Stimulated activated memory B cell treated with anti-CD40 and anti-IgM and Interleukin-4, amounts not matched to agents 10 μg/mL and 1 μg/mL and 100 μg/mL, for 72 hours (primary cell): ENCODE measurements at regions not wholly inside any gene's neighbourhood (a gene's known extent, or its start where the extent isn't known, plus 50 kb on each side); places are given as distances from the start of the nearest gene placed in this dataset.
"Not testable (repeated sequence)": the region's sequence is repeated elsewhere in the genome, so short reads cannot be mapped to it uniquely, and the experiment has no call there.

ENCODE experiments used
- ATAC-seq: fragments of 150-1000 bp; cut with Tn5 transposase; 2 replicates; pipeline ENCODE4 v1.10.0; 2021
- H3K27ac Mint-ChIP-seq: one replicate; pipeline ENCODE4 v1.8.0; 2022; ENCODE audit warnings: mild to moderate bottlenecking, mixed read lengths
- H3K27me3 Mint-ChIP-seq: one replicate; pipeline ENCODE4 v1.8.0; 2022; ENCODE audit warnings: mixed read lengths
- H3K36me3 Mint-ChIP-seq: one replicate; pipeline ENCODE4 v1.8.0; 2022; ENCODE audit warnings: mixed read lengths
- H3K4me1 Mint-ChIP-seq: one replicate; pipeline ENCODE4 v1.8.0; 2022; ENCODE audit warnings: mixed read lengths
- H3K4me3 Mint-ChIP-seq: one replicate; pipeline ENCODE4 v1.8.0; 2022; ENCODE audit warnings: mild to moderate bottlenecking, moderate library complexity, mixed read lengths
- H3K9me3 Mint-ChIP-seq: one replicate; pipeline ENCODE4 v1.8.0; 2022; ENCODE audit warnings: mixed read lengths

DNA sequence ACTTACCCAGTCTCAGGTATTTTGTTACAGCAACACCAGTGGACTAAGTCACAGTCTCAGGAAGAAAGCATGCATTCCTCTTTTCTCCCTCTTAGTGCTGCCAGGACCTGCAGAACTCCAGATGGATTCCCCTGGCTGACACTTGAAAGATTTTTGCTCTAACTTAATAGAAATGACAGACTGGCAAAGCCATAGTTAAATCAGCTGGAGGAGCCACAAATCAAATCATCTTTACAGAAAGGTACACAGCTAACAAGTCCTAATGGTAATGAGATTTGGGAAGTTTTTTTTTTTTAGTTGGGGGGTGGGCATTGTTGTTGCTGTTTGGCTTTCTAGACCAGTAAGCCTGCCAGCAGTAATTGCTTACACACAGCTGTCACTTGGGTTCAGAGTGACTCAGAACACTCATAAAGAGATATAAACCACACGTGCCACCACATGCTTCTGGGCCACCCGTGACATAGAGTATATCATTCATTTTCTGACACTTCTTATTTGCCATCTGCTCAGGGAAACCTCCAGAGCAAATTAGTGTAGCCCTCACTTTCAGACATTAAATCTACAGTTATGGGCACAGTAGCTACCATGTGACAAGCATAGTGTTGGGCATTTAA lies 72.4 kb downstream of the FH start:
- Mint-ChIP-seq H3K27me3 (no peaks in the 10 kb centered on the region), H3K4me3 (no peak overlapping the region), H3K9me3 (peaks cover 16% of the 10 kb centered on the region), H3K36me3 (peaks cover 11% of the 10 kb centered on the region), H3K4me1 (no peaks in the 10 kb centered on the region), H3K27ac (no peak overlapping the region)
- no peak for ATAC-seq

DNA sequence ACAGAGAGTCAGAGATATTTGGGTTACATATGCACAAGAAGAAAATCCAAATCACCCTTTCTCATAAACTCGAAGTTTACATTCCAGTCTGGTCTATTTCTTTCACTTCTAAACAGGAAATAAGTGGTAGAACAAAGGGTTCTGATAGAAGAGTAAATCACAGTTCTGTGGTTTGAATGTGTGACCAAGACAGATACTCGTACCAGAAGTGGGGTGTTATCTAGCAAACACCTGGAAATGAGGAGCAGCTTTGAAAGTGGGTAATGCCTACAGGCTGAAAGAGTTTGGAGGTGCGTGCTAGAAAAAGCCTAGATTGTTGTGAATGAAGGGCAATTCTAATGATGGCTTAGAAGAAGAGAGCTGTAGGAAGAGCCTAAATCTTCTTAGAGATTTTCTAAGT lies 74.7 kb downstream of the FH start:
- Mint-ChIP-seq H3K27me3 (no peaks in the 10 kb centered on the region), H3K4me1 (no peaks in the 10 kb centered on the region), H3K36me3 (peaks cover 11% of the 10 kb centered on the region), H3K27ac (no peak overlapping the region), H3K9me3 (peaks cover 16% of the 10 kb centered on the region), H3K4me3 (no peak overlapping the region)
- no peak for ATAC-seq

DNA sequence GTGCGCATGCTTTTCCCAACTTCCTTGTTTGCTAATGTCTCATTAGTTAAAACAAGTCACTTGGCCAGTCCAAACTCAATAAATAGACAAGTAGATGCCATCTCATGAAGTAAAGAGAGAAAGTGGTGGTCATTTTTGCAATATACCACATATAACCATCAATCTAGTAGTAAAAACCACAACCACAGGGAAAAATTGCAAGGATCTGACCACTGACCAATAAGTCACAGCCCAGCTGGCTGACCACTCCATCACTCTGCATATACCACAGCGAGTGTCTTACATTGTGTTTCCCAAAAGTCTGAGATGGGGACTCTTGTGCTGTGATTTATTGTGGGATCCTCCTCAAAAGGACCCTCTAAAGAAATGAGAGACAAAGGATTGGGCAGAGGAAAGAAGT lies 76.0 kb downstream of the FH start:
- Mint-ChIP-seq H3K9me3 (peaks cover 16% of the 10 kb centered on the region), H3K4me3 (no peak overlapping the region), H3K27ac (no peak overlapping the region), H3K4me1 (no peaks in the 10 kb centered on the region), H3K36me3 (peaks cover 11% of the 10 kb centered on the region), H3K27me3 (no peaks in the 10 kb centered on the region)
- no peak for ATAC-seq

DNA sequence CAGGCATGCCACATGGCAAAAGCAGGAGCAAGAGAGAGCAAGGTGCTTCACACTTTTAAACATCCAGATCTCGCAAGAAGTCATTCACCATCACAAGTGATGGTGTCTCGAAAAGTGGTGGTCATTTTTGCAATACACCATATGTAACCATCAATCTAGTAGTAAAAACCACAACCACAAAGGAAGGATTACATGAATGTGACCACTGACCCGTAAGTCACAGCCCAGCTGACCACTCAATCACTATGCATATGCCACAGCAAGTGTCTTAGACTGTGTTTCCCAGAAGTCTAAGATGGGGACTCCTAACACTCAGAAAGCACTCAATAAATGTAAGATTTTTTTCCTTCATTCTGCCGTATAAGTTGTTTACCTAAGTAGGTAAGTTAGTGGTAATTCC lies 76.9 kb downstream of the FH start:
- Mint-ChIP-seq H3K4me1 (no peaks in the 10 kb centered on the region), H3K4me3 (no peak overlapping the region), H3K36me3 (peaks cover 11% of the 10 kb centered on the region), H3K27me3 (no peaks in the 10 kb centered on the region), H3K9me3 (peaks cover 16% of the 10 kb centered on the region), H3K27ac (no peak overlapping the region)
- no peak for ATAC-seq

DNA sequence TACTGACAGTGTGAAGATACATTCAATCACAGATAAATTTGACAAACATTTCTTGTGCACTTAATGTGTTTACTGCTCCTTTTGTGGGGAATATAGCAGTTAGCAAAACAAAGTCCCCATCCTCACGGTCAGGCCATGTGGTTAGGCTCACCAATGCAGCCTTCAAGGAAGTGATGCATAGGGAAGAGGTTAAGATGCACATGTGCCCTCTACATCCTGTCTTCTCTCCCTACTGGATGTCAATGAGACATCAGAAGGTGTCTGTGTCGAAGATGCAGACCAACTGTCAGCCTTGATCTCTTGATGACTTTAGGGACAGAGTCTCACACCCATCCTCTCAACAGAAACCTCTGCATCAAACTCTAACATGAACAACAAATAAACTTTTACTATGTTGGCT lies 78.7 kb downstream of the FH start:
- Mint-ChIP-seq H3K9me3 (peaks cover 13% of the 10 kb centered on the region), H3K36me3 (peaks cover 11% of the 10 kb centered on the region), H3K4me3 (no peak overlapping the region), H3K4me1 (no peaks in the 10 kb centered on the region), H3K27me3 (peaks cover 6% of the 10 kb centered on the region), H3K27ac (no peak overlapping the region)
- ATAC-seq, result no peak

DNA sequence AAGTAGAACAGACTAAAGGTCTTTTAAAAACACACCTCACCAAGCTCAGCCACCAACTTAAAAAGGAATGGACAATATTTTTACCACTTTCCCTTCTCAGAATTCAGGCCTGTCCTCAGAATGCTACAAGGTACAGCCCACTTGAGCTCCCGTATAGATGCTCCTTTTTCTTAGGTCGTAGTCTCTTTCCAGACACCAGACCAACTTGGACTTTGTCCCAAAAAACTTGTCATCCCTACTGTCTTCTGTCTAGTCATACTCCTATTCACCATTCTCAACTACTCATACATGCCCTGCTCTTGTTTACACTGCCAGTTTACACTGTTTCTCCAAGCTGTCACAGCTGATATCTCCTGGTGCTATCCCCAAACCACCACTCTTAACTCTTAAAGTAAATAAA lies 80.9 kb downstream of the FH start:
- H3K36me3 Mint-ChIP-seq, result peaks cover 18% of the 10 kb centered on the region
- not testable (repeated sequence) for H3K4me1 Mint-ChIP-seq, H3K4me3 Mint-ChIP-seq, ATAC-seq, H3K27ac Mint-ChIP-seq
- peaks cover 27% of the 10 kb centered on the region for H3K27me3 Mint-ChIP-seq
- H3K9me3 Mint-ChIP-seq, result peaks cover 10% of the 10 kb centered on the region

DNA sequence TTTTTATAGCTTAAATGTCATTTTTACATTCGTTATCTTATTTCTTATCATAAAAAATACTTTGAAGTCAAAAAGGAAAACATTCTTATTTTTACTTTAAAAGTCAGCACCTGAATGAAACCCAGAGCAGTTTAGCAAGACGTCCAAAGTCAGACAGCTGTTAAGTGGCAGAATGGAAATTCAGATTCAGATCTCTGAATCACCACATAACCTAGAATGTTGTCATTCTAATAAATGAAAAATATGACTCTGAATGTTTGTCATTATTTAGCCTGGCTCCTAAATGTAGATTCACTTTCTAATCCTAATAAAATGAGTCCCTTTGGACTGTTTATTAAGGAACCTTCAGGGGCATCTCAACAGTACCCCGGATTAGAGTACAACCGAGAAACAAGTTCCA lies 75.2 kb upstream of the RGS7 start:
- peaks cover 10% of the 10 kb centered on the region for H3K9me3 Mint-ChIP-seq
- H3K27ac Mint-ChIP-seq, result no peak overlapping the region
- H3K27me3 Mint-ChIP-seq, result peaks cover 42% of the 10 kb centered on the region
- ATAC-seq, result no peak
- no peak overlapping the region for H3K4me3 Mint-ChIP-seq
- no peaks in the 10 kb centered on the region for H3K4me1 Mint-ChIP-seq
- peaks cover 18% of the 10 kb centered on the region for H3K36me3 Mint-ChIP-seq

DNA sequence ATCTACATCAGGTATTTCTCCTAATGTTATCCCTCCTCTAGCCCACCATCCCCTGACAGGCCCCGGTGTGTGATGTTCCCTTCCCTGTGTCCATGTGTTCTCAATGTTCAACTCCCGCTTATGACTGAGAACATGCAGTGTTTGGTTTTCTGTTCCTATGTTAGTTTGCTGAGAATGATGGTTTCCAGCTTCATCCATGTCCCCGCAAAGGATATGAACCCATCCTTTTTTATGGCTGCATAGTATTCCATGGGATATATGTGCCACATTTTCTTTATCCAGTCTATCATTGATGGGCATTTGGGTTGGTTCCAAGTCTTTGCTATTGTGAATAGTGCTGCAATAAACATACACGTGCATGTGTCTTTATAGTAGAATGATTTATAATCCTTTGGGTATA lies 68.1 kb upstream of the RGS7 start:
- Mint-ChIP-seq H3K4me3 (peak overlapping the region; percentile 25), H3K27me3 (peaks cover 35% of the 10 kb centered on the region)
- not testable (repeated sequence) for H3K9me3 Mint-ChIP-seq, ATAC-seq, H3K36me3 Mint-ChIP-seq, H3K27ac Mint-ChIP-seq, H3K4me1 Mint-ChIP-seq

DNA sequence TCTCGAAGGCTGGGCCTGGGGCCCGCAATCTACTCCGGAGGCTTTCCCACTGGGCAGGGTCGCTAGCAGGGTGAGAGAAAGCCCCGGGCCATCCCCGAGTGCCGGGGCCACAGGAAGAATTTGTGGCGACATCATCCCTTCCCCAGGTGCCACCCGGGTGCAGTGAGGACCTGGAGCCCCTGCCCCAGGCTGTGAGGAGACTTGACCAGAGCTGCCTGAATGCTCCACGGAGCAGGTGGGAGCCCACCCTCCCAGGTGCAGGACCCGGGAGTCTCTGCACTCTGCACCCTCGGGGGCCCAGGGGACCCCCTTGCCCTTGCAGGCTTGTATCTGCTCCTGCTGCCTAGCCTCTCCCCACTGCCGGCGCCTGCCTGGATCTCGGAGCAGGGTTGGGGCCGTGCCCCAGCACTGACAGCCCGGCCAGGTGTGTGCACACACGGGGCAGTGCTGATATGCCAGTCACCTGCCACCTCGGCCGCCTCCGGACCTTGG lies 67.5 kb upstream of the RGS7 start:
- peaks cover 35% of the 10 kb centered on the region for H3K27me3 Mint-ChIP-seq
- H3K4me1 Mint-ChIP-seq, result peaks cover 9% of the 10 kb centered on the region
- peaks cover 2% of the 10 kb centered on the region for H3K9me3 Mint-ChIP-seq
- peak; percentile 14 for ATAC-seq
- H3K27ac Mint-ChIP-seq, result peak overlapping the region; percentile 69
- peak overlapping the region; percentile 76 for H3K4me3 Mint-ChIP-seq
- H3K36me3 Mint-ChIP-seq, result no peaks in the 10 kb centered on the region

DNA sequence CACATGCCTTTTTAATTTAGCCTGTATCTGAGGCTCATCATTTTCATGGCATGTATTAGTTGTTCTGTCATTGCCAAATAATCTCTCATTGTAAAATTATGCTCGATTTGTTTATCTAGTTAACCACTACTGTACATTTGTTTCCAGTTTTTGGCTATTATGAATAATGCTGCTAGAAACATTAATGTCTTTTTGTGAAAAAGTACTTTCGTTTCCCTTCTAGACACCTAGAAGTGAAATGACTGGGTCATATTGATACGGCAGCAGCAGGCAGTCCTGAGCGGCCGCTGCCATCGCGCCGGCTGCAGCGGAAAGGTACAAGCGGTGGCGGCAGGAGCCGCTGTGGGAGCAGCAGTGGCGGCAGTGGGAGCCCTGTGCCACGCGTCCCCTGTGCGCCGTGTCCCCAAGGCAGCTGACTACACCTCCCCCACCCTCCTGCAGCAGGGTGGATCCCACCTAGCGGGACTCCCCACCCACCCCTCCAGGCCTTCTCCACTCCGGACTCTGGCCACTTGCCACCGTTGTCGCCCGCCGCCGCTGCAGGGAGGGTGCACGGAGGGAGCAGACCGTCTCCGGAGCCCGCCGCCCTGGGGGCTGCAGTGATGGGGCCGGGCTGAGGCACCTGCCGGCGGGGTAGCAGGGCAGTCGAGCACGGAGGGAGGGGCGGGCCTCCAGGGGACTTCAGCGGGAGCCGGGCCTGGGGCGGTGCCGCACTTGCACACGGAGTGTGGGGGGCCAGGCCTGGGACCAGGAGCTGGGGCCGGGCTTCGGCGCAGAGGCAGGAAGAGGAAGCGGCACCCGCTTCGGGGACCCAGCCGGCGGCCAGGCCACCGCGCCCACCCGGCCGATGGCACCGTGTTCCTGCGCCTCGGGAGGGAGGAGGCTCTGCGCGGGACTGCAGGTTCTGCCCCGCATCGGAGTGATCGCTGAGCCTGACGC lies 66.8 kb upstream of the RGS7 start:
- peak; percentile 91 for ATAC-seq
- peak overlapping the region; percentile 69 for H3K27ac Mint-ChIP-seq
- H3K27me3 Mint-ChIP-seq, result peaks cover 35% of the 10 kb centered on the region
- H3K4me1 Mint-ChIP-seq, result peaks cover 9% of the 10 kb centered on the region
- H3K9me3 Mint-ChIP-seq, result peaks cover 2% of the 10 kb centered on the region
- peak overlapping the region; percentile 76 for H3K4me3 Mint-ChIP-seq
- H3K36me3 Mint-ChIP-seq, result no peaks in the 10 kb centered on the region

DNA sequence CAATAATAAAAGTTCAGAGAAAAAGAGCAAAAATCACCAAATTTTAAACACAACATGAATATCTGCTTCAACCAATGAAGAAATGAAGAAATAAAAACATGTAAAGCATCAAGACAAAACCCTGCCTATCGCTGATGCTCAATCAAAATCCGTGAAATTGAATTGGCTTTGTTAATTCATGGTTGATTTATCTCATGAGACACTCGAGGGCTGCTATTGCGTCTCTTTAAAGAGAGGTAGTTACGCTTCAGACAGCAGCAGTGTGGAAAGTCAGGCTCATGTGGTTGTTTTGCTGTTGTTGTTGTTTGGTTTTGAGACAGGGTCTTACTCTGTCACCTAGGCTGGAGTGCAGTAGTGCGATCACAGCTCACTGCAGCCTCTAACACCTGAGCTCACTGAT lies 65.5 kb upstream of the RGS7 start:
- Mint-ChIP-seq H3K4me1 (peaks cover 9% of the 10 kb centered on the region), H3K9me3 (peaks cover 2% of the 10 kb centered on the region), H3K36me3 (peaks cover 5% of the 10 kb centered on the region), H3K4me3 (no peak overlapping the region), H3K27me3 (peaks cover 31% of the 10 kb centered on the region), H3K27ac (no peak overlapping the region)
- ATAC-seq, result no peak

DNA sequence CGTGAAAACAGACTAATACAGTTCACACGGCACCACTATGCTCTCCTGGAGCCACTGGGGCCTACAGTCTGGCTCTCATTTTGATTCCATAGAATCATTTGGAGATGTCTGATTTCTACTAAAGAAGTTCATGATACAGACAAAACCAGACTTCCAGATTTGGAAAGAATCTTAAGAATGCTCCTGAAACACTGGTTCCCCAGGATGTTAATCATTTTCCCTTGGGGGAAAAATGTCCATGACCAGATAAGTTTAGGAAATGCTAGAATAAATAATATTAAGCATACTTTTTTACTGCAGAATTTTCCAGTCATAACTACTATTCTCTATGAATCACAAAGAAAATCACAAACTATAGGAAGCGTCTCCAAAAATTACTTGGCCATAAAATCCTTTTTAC lies 63.0 kb upstream of the RGS7 start:
- Mint-ChIP-seq H3K4me1 (peaks cover 9% of the 10 kb centered on the region), H3K27me3 (peaks cover 12% of the 10 kb centered on the region)

DNA sequence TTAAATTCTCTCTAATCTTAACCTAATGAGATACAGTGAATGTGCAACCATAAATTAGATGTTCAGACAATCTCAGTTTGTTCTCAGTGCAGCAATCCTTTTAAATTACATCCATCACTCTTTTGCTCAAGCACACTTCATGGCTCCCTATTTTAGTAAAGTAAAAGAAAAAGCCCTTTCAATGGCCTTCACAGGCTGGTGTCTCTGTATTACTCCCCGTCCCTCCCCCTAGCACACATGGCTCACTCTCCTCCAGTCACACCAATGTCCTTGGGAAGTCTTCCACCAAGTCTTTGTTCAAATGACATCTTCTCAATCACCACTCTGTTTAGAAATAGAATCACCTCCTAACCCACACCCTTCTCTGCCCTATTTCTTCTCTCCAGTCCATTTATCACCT lies 60.3 kb upstream of the RGS7 start:
- Mint-ChIP-seq H3K36me3 (peaks cover 5% of the 10 kb centered on the region), H3K27me3 (peaks cover 9% of the 10 kb centered on the region), H3K27ac (no peak overlapping the region), H3K4me1 (no peaks in the 10 kb centered on the region), H3K9me3 (no peaks in the 10 kb centered on the region), H3K4me3 (no peak overlapping the region)
- no peak for ATAC-seq

More for the DNA sequence above, 63.0 kb upstream of the RGS7 start:
- peaks cover 5% of the 10 kb centered on the region for H3K36me3 Mint-ChIP-seq
- H3K27ac Mint-ChIP-seq, result no peak overlapping the region
- no peak overlapping the region for H3K4me3 Mint-ChIP-seq
- H3K9me3 Mint-ChIP-seq, result no peaks in the 10 kb centered on the region
- ATAC-seq, result no peak

DNA sequence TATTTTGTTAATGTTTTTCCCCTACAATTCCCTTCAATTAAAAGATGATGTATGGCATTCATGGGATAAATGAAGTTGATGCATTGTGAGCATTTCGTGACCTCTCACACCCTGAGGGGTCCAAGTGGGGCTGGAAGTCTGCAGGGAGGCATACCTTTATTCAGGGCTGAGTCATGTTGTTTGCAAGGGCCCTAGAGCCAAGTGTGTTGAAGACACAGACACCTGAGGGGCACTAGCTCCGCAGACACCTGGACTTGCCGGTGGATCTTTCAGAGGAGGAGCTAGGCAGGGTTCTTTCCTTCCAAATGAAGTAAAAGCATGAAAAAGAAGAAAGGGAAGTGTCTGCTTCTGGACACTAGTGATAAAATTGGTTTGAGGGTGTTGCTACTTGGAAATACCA lies 57.0 kb upstream of the RGS7 start:
- Mint-ChIP-seq H3K4me1 (no peaks in the 10 kb centered on the region), H3K27me3 (peaks cover 9% of the 10 kb centered on the region), H3K36me3 (peaks cover 5% of the 10 kb centered on the region), H3K4me3 (no peak overlapping the region), H3K27ac (no peak overlapping the region), H3K9me3 (no peaks in the 10 kb centered on the region)
- no peak for ATAC-seq

DNA sequence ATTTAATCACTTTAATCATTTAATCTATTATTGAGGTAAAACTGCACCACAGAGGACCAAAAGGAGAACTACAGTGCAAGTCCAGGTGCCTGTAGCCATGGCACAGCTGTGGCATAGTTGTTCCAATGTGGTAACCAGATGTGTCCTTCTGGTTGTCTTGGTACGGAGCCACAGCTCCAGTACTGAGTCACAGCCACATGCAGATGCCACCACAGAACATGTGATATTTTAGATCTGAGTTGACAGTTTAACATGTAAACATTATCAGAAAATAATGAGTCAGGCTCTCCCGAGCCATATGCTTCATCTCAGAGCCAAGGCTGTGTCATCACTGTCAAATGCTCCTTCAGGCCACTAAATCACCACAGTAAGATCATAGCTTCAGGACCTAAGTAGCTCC lies 56.4 kb upstream of the RGS7 start:
- H3K36me3 Mint-ChIP-seq, result peaks cover 5% of the 10 kb centered on the region

DNA sequence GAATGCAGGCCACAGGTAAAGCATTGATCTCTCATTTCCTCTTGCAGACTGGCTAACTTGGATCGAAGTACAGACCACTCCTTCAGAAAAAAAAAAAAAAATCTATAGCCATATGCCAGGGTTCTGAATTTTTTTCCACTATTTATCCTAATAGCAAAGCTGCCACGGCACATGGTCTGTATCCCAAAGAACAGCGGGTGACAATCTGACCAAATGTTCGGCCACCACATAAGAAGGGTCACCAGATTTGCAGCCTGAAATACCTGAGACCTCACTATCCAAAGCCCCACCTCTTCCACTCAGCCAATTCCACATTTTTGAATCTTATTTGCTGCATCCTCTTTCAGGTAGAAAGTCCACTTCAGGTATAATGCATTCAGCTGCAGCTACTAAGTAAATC lies 55.6 kb upstream of the RGS7 start:
- H3K4me3 Mint-ChIP-seq, result no peak overlapping the region
- no peaks in the 10 kb centered on the region for H3K36me3 Mint-ChIP-seq
- no peaks in the 10 kb centered on the region for H3K9me3 Mint-ChIP-seq
- H3K27me3 Mint-ChIP-seq, result peaks cover under 1% of the 10 kb centered on the region
- H3K4me1 Mint-ChIP-seq, result no peaks in the 10 kb centered on the region
- no peak for ATAC-seq
- no peak overlapping the region for H3K27ac Mint-ChIP-seq

More for the DNA sequence above, 56.4 kb upstream of the RGS7 start:
- H3K4me1 Mint-ChIP-seq, result no peaks in the 10 kb centered on the region
- peaks cover 8% of the 10 kb centered on the region for H3K27me3 Mint-ChIP-seq
- no peaks in the 10 kb centered on the region for H3K9me3 Mint-ChIP-seq
- peak; percentile 59 for ATAC-seq
- H3K27ac Mint-ChIP-seq, result no peak overlapping the region
- no peak overlapping the region for H3K4me3 Mint-ChIP-seq
